T-helper 2 cell (primary cell): ENCODE measurements at regions not wholly inside any gene's neighbourhood (a gene's known extent, or its start where the extent isn't known, plus 50 kb on each side); places are given as distances from the start of the nearest gene placed in this dataset.
"Not testable (repeated sequence)": the region's sequence is repeated elsewhere in the genome, so short reads cannot be mapped to it uniquely, and the experiment has no call there.

Source experiments
- DNase-seq, 5 experiments: peaks; one replicate each; pipeline versions ENCODE4 v3.0.0 to v3.0.0-alpha.2; 2012 to 2022

- DNase-seq = no peak
Observed at GRCh38 chr4:123603165-123603564, 206.6 kb downstream of the SPRY1 start.

- not testable (repeated sequence) for DNase-seq
Observed at GRCh38 chr4:123605797-123606196, 209.2 kb downstream of the SPRY1 start.

- no peak for DNase-seq
Observed at GRCh38 chr4:123606336-123606735, 209.7 kb downstream of the SPRY1 start.

GRCh38 chr4:123606946-123607542 is 210.4 kb downstream of the SPRY1 start:
- DNase-seq = peak in 1 of 5 experiments; percentile 11

- no peak for DNase-seq
Observed at GRCh38 chr4:123609829-123610228, 213.2 kb downstream of the SPRY1 start.

- DNase-seq = no peak
Observed at GRCh38 chr4:123613586-123614344, 217.2 kb downstream of the SPRY1 start.

GRCh38 chr4:123615901-123616300 is 219.3 kb downstream of the SPRY1 start:
- no peak for DNase-seq

GRCh38 chr4:123616951-123617461 is 220.4 kb downstream of the SPRY1 start:
- peak in 3 of 5 experiments; percentile 10 to 69 (median 22) for DNase-seq

- no peak for DNase-seq
Observed at GRCh38 chr4:123617791-123618190, 221.2 kb downstream of the SPRY1 start.

GRCh38 chr4:123618606-123619005 is 222.0 kb downstream of the SPRY1 start:
- no peak for DNase-seq

- DNase-seq = no peak
Observed at GRCh38 chr4:123619326-123619725, 222.7 kb downstream of the SPRY1 start.

- no peak for DNase-seq
Observed at GRCh38 chr4:123619895-123620294, 223.3 kb downstream of the SPRY1 start.

GRCh38 chr4:123621072-123621705 is 224.6 kb downstream of the SPRY1 start:
- no peak for DNase-seq

- DNase-seq = no peak
Observed at GRCh38 chr4:123622572-123622971, 226.0 kb downstream of the SPRY1 start.

GRCh38 chr4:123623611-123624010 is 227.0 kb downstream of the SPRY1 start:
- no peak for DNase-seq

GRCh38 chr4:123624959-123625358 is 228.4 kb downstream of the SPRY1 start:
- DNase-seq = peak in 1 of 5 experiments; percentile 22

GRCh38 chr4:123628288-123628687 is 231.7 kb downstream of the SPRY1 start:
- DNase-seq = no peak

GRCh38 chr4:123631786-123632692 is 235.4 kb downstream of the SPRY1 start:
- DNase-seq = no peak

GRCh38 chr4:123632693-123633030 is 236.1 kb downstream of the SPRY1 start:
- DNase-seq = no peak

GRCh38 chr4:123638834-123639233 is 242.2 kb downstream of the SPRY1 start:
- DNase-seq = no peak

- peak in 1 of 5 experiments; percentile 11 for DNase-seq
Observed at GRCh38 chr4:123640271-123640670, 243.7 kb downstream of the SPRY1 start.

GRCh38 chr4:123640824-123641223 is 244.2 kb downstream of the SPRY1 start:
- DNase-seq = no peak

- DNase-seq = no peak
Observed at GRCh38 chr4:123643691-123644090, 247.1 kb downstream of the SPRY1 start.
